ENCODE measurements at regions not wholly inside any gene's neighbourhood (a gene's known extent, or its start where the extent isn't known, plus 50 kb on each side); places are given as distances from the start of the nearest gene placed in this dataset.

GRCh38 chr2:208698114-208698513 lies 291.5 kb downstream of the PTH2R start:
- Histone ChIP-seq H4K20me1 (ENCODE audit: insufficient read depth) (no peaks in the 10 kb centered on the region), H3K9ac (no peak overlapping the region), H3K4me2 (no peak overlapping the region), H3K4me1 (ENCODE audit: low read depth, poor library complexity, severe bottlenecking) (no peaks in the 10 kb centered on the region), H2AFZ (ENCODE audit: low read depth) (no peak overlapping the region), H3K4me3 (IDR thresholded peaks at IDR 0.05; ENCODE audit: insufficient read depth, low read depth, low read length) (no peak overlapping the region), H3K27me3 (ENCODE audit: insufficient read depth, low read depth) (no peaks in the 10 kb centered on the region), H3K27ac (no peak overlapping the region), H3K79me2 (ENCODE audit: insufficient read depth, low read depth) (no peaks in the 10 kb centered on the region), H3K36me3 (ENCODE audit: insufficient read depth) (no peaks in the 10 kb centered on the region)
- TF ChIP-seq CTCF (conservative IDR thresholded peaks at IDR 0.05; ENCODE audit: low read depth, low read length) = no peak

GRCh38 chr2:208708486-208708885 lies 301.9 kb downstream of the PTH2R start:
- Histone ChIP-seq H3K4me2 (no peak overlapping the region), H3K4me3 (IDR thresholded peaks at IDR 0.05; ENCODE audit: insufficient read depth, low read depth, low read length) (no peak overlapping the region), H3K4me1 (ENCODE audit: low read depth, poor library complexity, severe bottlenecking) (no peaks in the 10 kb centered on the region), H3K9ac (no peak overlapping the region), H3K27ac (no peak overlapping the region), H4K20me1 (ENCODE audit: insufficient read depth) (no peaks in the 10 kb centered on the region), H3K27me3 (ENCODE audit: insufficient read depth, low read depth) (no peaks in the 10 kb centered on the region), H3K79me2 (ENCODE audit: insufficient read depth, low read depth) (no peaks in the 10 kb centered on the region), H2AFZ (ENCODE audit: low read depth) (no peak overlapping the region), H3K36me3 (ENCODE audit: insufficient read depth) (no peaks in the 10 kb centered on the region)
- no peak for TF ChIP-seq CTCF (conservative IDR thresholded peaks at IDR 0.05; ENCODE audit: low read depth, low read length)

GRCh38 chr2:208711598-208711997 lies 305.0 kb downstream of the PTH2R start:
- Histone ChIP-seq H3K4me3 (IDR thresholded peaks at IDR 0.05; ENCODE audit: insufficient read depth, low read depth, low read length) (no peak overlapping the region), H3K36me3 (ENCODE audit: insufficient read depth) (no peaks in the 10 kb centered on the region), H3K4me2 (no peak overlapping the region), H3K27ac (no peak overlapping the region), H3K9ac (no peak overlapping the region), H4K20me1 (ENCODE audit: insufficient read depth) (no peaks in the 10 kb centered on the region), H3K4me1 (ENCODE audit: low read depth, poor library complexity, severe bottlenecking) (no peaks in the 10 kb centered on the region), H3K27me3 (ENCODE audit: insufficient read depth, low read depth) (no peaks in the 10 kb centered on the region), H3K79me2 (ENCODE audit: insufficient read depth, low read depth) (no peaks in the 10 kb centered on the region), H2AFZ (ENCODE audit: low read depth) (no peak overlapping the region)
- TF ChIP-seq CTCF (conservative IDR thresholded peaks at IDR 0.05; ENCODE audit: low read depth, low read length) = no peak

GRCh38 chr2:208713066-208713745 lies 306.6 kb downstream of the PTH2R start:
- Histone ChIP-seq H3K4me1 (ENCODE audit: low read depth, poor library complexity, severe bottlenecking) (no peaks in the 10 kb centered on the region), H3K4me3 (IDR thresholded peaks at IDR 0.05; ENCODE audit: insufficient read depth, low read depth, low read length) (no peak overlapping the region), H3K79me2 (ENCODE audit: insufficient read depth, low read depth) (no peaks in the 10 kb centered on the region), H3K4me2 (no peak overlapping the region), H3K27ac (no peak overlapping the region), H3K27me3 (ENCODE audit: insufficient read depth, low read depth) (no peaks in the 10 kb centered on the region), H3K36me3 (ENCODE audit: insufficient read depth) (no peaks in the 10 kb centered on the region), H3K9ac (no peak overlapping the region), H4K20me1 (ENCODE audit: insufficient read depth) (no peaks in the 10 kb centered on the region), H2AFZ (ENCODE audit: low read depth) (no peak overlapping the region)
- TF ChIP-seq CTCF (conservative IDR thresholded peaks at IDR 0.05; ENCODE audit: low read depth, low read length) = no peak
